GM13977 (cell line): ENCODE measurements at regions not wholly inside any gene's neighbourhood (a gene's known extent, or its start where the extent isn't known, plus 50 kb on each side); places are given as distances from the start of the nearest gene placed in this dataset.
A peak's percentile ranks its signal among the peaks of the same experiment; 100 is the strongest.

ENCODE experiments used
- DNase-seq: peaks from one replicate; pipeline ENCODE4 v3.0.0; 2012; ENCODE audit warnings: low spot score
- in situ Hi-C: fragments of 300-500 bp; cut with MboI; formaldehyde crosslinking; loops from one replicate; pipeline ENCODE4 v1.12.0; 2022; ENCODE audit warnings: low sequenced_read_pairs, low pct_unique_long_range_greater_than_20kb, mixed read lengths, inconsistent platforms; ENCODE audit not compliant: unreplicated experiment
- TF ChIP-seq, protein P1 (sequence below): IDR thresholded peaks from 2 replicates; pipeline ENCODE4 v1.5.1; 2012; ENCODE audit warnings: mild to moderate bottlenecking, control low read depth; ENCODE audit not compliant: insufficient read depth; ENCODE audit errors: extremely low read depth, missing control alignments

DNA sequence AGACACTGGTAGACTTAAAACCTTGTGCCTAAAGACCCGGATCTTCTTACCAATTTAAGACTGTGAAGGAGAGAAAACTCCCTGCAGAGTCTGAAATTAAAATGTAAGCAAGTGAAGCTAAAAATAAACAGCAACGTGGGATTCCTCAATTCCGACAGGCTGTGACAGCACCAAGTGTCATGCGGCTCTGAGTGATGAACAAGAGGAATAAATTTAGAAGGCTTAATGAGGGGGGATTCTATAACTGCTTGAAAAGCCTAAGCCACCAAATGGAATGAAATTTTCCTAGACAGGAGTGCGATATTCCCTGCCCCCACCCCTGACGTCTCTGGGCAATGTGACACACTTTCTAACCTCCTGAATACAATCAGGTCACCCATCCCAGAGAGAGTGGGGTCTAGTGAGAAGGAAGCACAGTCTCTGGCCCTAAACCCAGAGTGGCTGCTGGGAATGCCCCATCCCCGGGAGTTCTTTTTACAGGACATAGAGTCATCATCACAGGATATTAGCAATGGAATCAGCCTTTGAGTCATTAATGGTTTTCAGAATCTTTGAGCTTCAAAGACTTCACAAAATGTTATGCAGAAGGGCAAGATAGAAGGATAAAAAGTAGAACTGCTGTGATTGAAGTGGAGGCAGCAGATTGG, 114.3 kb downstream of the EDEM1 start:
- TF ChIP-seq, protein P1, sequence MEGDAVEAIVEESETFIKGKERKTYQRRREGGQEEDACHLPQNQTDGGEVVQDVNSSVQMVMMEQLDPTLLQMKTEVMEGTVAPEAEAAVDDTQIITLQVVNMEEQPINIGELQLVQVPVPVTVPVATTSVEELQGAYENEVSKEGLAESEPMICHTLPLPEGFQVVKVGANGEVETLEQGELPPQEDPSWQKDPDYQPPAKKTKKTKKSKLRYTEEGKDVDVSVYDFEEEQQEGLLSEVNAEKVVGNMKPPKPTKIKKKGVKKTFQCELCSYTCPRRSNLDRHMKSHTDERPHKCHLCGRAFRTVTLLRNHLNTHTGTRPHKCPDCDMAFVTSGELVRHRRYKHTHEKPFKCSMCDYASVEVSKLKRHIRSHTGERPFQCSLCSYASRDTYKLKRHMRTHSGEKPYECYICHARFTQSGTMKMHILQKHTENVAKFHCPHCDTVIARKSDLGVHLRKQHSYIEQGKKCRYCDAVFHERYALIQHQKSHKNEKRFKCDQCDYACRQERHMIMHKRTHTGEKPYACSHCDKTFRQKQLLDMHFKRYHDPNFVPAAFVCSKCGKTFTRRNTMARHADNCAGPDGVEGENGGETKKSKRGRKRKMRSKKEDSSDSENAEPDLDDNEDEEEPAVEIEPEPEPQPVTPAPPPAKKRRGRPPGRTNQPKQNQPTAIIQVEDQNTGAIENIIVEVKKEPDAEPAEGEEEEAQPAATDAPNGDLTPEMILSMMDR: no peak
- in situ Hi-C loops: loop anchor here (25.0 kb wide), 1 partner anchor 1486 kb away; no protein-coding TSS in a partner anchor
- DNase-seq: no peak

DNA sequence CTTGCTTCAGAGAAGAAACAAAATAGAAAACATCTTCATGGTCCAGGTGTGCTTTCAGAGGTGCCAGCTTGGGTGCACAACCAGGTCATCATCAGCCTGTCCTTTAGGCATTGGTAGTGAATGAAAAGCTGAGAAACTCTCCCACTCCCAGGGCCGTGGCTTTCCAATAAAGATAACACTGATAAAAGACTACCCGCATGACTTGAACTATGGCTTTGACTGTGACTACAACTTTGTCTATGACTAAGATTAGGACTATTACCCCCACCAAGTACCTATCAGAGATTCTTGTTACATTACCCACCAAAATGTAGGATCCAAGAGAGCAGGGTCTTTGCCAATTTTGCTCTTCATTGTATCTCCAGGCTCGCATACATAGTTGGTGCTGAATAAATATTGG, 115.2 kb downstream of the EDEM1 start:
- TF ChIP-seq, protein P1: no peak
- DNase-seq: no peak
- in situ Hi-C loops: loop anchor here (25.0 kb wide), 1 partner anchor 1485 kb away; no protein-coding TSS in a partner anchor

DNA sequence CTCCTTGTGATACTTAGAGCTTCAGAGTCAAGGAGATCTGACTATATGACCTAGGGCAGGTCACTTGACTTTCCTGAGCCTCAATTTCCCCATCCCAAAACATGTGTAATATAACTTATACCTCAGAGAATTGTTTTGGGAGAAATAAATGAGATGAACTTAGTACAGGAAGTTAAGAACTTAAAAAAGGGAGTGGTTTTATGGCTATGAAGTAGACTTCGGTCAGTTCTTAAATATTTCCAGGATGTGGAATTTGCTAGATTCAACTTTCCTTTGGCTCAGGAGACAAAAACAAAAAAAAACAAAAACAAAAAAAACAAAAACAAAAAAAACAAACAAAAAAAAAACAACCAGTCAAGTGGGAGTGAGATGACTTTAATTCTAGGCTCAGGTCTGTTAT, 116.7 kb downstream of the EDEM1 start:
- TF ChIP-seq, protein P1: no peak
- no peak for DNase-seq
- in situ Hi-C loops: loop anchor here (25.0 kb wide), 1 partner anchor 1483 kb away; no protein-coding TSS in a partner anchor

DNA sequence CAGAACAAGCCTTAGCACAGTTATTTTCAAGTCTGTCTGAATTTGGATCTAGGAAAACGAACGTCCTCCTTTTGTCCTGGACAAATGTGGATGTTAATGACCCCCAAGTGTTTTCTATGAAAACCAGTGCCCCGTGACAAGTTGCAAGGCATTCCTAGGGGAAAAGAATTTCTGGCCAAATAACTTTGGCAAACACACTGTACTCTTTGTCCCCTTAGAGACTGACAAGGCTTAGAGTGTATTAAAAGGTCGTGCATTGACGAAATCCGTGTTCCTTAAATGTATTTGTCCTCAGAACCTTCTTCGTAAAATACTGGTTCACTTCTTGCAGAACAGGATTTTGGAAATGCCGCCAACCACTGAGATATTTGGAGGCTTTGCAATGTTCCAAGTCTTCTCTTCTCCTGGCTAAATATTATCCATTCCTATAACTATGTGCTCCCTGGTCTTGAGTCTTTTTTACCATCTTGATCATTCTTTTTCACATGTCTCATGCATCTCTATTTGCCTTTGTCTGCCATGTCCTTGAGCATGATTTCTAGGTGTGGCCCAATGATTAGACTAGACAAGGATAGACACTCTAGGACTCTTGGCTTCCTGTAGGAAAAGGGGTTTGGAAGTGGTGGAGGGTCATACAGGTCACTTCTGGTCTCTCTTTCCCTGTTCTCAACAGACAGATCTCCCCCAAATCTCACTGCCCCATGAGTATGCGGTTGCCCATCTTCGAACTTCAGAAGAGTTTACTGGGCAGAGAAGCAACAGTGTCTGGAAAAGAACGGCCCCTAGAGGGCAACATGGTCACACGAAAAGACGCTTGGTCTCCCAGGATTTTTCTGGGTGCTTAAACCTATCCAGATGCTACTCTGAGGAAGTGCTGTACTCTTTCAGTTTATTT, 117.5 kb downstream of the EDEM1 start:
- peak; percentile 39 for DNase-seq
- TF ChIP-seq, protein P1: peak; percentile 71
- in situ Hi-C loops: loop anchor here (25.0 kb wide), 1 partner anchor 1482 kb away; no protein-coding TSS in a partner anchor

DNA sequence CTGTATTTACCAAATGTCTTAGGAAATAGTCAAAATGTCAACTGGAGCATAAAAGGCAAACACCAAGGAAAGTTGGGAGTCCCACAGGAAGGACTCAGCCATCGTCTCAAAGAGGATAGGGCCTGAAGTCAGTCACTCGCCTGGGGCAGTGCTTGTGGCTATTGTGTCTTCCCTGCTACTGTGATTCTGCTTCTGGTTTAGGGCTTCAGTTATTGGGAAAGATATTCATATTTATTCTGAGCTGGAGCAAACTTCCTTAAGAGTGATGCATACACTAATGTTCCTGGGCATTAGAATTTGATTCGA, 118.1 kb downstream of the EDEM1 start:
- in situ Hi-C loops: loop anchor here (25.0 kb wide), 1 partner anchor 1482 kb away; no protein-coding TSS in a partner anchor
- DNase-seq: no peak
- TF ChIP-seq, protein P1: no peak

DNA sequence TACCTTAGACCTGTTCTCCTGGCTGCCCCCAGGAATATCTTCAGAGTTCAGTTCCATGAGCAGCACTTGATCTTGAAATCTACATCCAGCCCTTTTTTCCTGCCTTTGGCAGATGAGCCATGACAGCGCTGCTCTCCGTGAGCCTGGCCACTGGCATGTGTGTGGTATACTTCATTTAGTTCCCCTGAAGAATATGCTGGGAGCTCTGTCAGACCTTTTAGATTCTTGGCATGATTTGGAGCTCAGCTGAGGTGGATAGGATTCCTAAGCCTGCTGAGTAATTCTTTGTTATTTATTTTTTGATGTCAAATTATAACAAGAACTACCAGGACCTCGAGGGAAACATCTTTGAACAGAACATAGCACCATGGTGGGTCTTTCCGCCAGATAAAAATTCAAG, 121.7 kb downstream of the EDEM1 start:
- TF ChIP-seq, protein P1: no peak
- in situ Hi-C loops: loop anchor here (25.0 kb wide), 1 partner anchor 1478 kb away; no protein-coding TSS in a partner anchor
- DNase-seq: no peak
